HCT116 (cell line): ENCODE measurements at regions not wholly inside any gene's neighbourhood (a gene's known extent, or its start where the extent isn't known, plus 50 kb on each side); places are given as distances from the start of the nearest gene placed in this dataset.

Source experiments
- ATAC-seq: fragments of 200-7000 bp; cut with Tn5 transposase; 2 replicates; pipeline ENCODE4 v1.9.1; 2020; ENCODE audit warnings: mild to moderate bottlenecking, moderate library complexity
- BruUV-seq: library from RNA; stranded (reverse); fragments of 400-500 nt; replicated peaks from 2 replicates; lab custom pipeline; 2021; lab: Mats Ljungman, UMichigan
- CTCF ChIA-PET: fragments of 300-600 bp; sonication (Branson Sonifier 250); formaldehyde crosslinking; loops from one replicate; lab custom pipeline; 2021; ENCODE audit warnings: antibody characterized with exemption; lab: Charles Lee
- POLR2A ChIA-PET: fragments of 300-600, 350-600 bp; sonication (Branson Sonifier 250); formaldehyde crosslinking; loops from one replicate; lab custom pipeline; 2021; ENCODE audit warnings: antibody characterized with exemption; lab: Charles Lee
- RAD21 ChIA-PET, 2 experiments: fragments of 300-600 bp; sonication (Branson Sonifier 250); formaldehyde crosslinking; loops; one replicate each; lab custom pipeline; 2023; ENCODE audit warnings: low total read pairs in 2 of 2; ENCODE audit not compliant: uncharacterized antibody in 2 of 2, unreplicated experiment in 2 of 2, low non-redundant PET in 1 of 2; lab: Charles Lee
- DNase-seq: peaks from one replicate; pipeline ENCODE4 v3.0.0-alpha.2; 2010; ENCODE audit warnings: low read depth, low spot score
- H2AFZ ChIP-seq: fragments of 200-600 bp; shearing (Covaris generic), sonication (generic); 2 replicates; pipeline ENCODE4 v1.6.1; 2017; ENCODE audit warnings: low read depth, mixed run types, mixed read lengths, antibody characterized with exemption, low read length; ENCODE audit not compliant: poor library complexity, severe bottlenecking
- H3K27ac ChIP-seq: 2 replicates; pipeline ENCODE4 v1.5.1; 2012; ENCODE audit warnings: low read depth, low read length
- H3K27me3 ChIP-seq: fragments of 200-600 bp; sonication (generic); 2 replicates; pipeline ENCODE4 v1.6.1; 2016; ENCODE audit warnings: mixed run types, low read length, mixed read lengths; ENCODE audit not compliant: insufficient read depth
- H3K36me3 ChIP-seq, 2 experiments: fragments of 200-500 bp in 1 of 2; fragments of 200-600 bp in 1 of 2; sonication (Bioruptor generic) in 1 of 2; sonication (generic) in 1 of 2; 2 replicates each; pipeline versions ENCODE4 v1.5.1 to v1.6.1; 2014 to 2016; ENCODE audit warnings: low read length in 2 of 2, inconsistent platforms in 1 of 2, mixed read lengths in 1 of 2, mixed run types in 1 of 2; ENCODE audit not compliant: insufficient read depth in 2 of 2, control insufficient read depth in 1 of 2
- H3K4me1 ChIP-seq, 2 experiments: fragments of 200-600 bp in 1 of 2; sonication (generic) in 1 of 2; 2 replicates each; pipeline versions ENCODE4 v1.5.1 to v1.6.1; 2012 to 2017; ENCODE audit warnings: low read length in 2 of 2, inconsistent platforms in 1 of 2, mild to moderate bottlenecking in 1 of 2, mixed read lengths in 1 of 2, mixed run types in 1 of 2, moderate library complexity in 1 of 2; ENCODE audit not compliant: insufficient read depth in 2 of 2, control insufficient read depth in 1 of 2
- H3K4me2 ChIP-seq: fragments of 200-600 bp; sonication (generic); 2 replicates; pipeline ENCODE4 v1.6.1; 2017; ENCODE audit warnings: mixed run types, low read length, mixed read lengths
- H3K4me3 ChIP-seq, 2 experiments: fragments of 200-600 bp in 1 of 2; sonication (generic) in 1 of 2; replicated peaks in 1 of 2; 2 replicates each; pipeline ENCODE4 v1.5.1; 2011 to 2016; ENCODE audit warnings: low read length in 2 of 2, control low read depth in 1 of 2, low read depth in 1 of 2, mild to moderate bottlenecking in 1 of 2, mixed read lengths in 1 of 2, mixed run types in 1 of 2
- H3K79me2 ChIP-seq: fragments of 200-600 bp; sonication (generic); 2 replicates; pipeline ENCODE4 v1.6.1; 2017; ENCODE audit warnings: mild to moderate bottlenecking, mixed run types, low read length, moderate library complexity, mixed read lengths; ENCODE audit not compliant: insufficient read depth
- H3K9ac ChIP-seq: fragments of 200-600 bp; sonication (generic); 2 replicates; pipeline ENCODE4 v1.6.1; 2016; ENCODE audit warnings: low read length, mixed read lengths
- H3K9me2 ChIP-seq: fragments of 200-600 bp; sonication (generic), shearing (Covaris generic); 2 replicates; pipeline ENCODE4 v1.6.1; 2017; ENCODE audit warnings: mixed run types, mild to moderate bottlenecking, moderate library complexity; ENCODE audit not compliant: insufficient read depth
- H3K9me3 ChIP-seq, 2 experiments: fragments of 200-500 bp in 1 of 2; fragments of 200-600 bp in 1 of 2; sonication (Bioruptor generic) in 1 of 2; sonication (generic) in 1 of 2; 2 replicates each; pipeline ENCODE4 v1.6.1; 2014 to 2017; ENCODE audit warnings: low read length in 2 of 2, mixed read lengths in 2 of 2, inconsistent platforms in 1 of 2, low read depth in 1 of 2, mild to moderate bottlenecking in 1 of 2, mixed run types in 1 of 2, moderate library complexity in 1 of 2; ENCODE audit not compliant: control insufficient read depth in 1 of 2, insufficient read depth in 1 of 2
- H4K20me1 ChIP-seq: fragments of 200-600 bp; sonication (generic), shearing (Covaris generic); 2 replicates; pipeline ENCODE4 v1.6.1; 2017; ENCODE audit warnings: mixed run types, mild to moderate bottlenecking, moderate library complexity; ENCODE audit not compliant: insufficient read depth
- ATF3 ChIP-seq: IDR thresholded peaks from 2 replicates; pipeline ENCODE4 v1.6.1; 2012
- CEBPB ChIP-seq: IDR thresholded peaks from 2 replicates; pipeline ENCODE4 v1.6.1; 2012; ENCODE audit warnings: low read depth
- POLR2A ChIP-seq: IDR thresholded peaks from 2 replicates; pipeline ENCODE4 v1.7.0; 2011; ENCODE audit warnings: borderline replicate concordance; ENCODE audit not compliant: insufficient read depth, insufficient read length; ENCODE audit errors: extremely low read depth
- RAD21 ChIP-seq: IDR thresholded peaks from 2 replicates; pipeline ENCODE4 v1.6.1; 2012; ENCODE audit warnings: low read depth, mild to moderate bottlenecking
- REST ChIP-seq: IDR thresholded peaks from 2 replicates; pipeline ENCODE4 v1.6.1; 2012; ENCODE audit warnings: low read depth
- ZBTB33 ChIP-seq: IDR thresholded peaks from 2 replicates; pipeline ENCODE4 v1.6.1; 2011; ENCODE audit warnings: mild to moderate bottlenecking, low read length, moderate library complexity; ENCODE audit not compliant: insufficient replicate concordance; ENCODE audit errors: extremely low read depth
- ZFX ChIP-seq: fragments of 450-650 bp; IDR thresholded peaks from 2 replicates; pipeline ENCODE4 v1.6.1; 2017
- intact Hi-C: fragments of 100-400 bp; cut with micrococcal nuclease; formaldehyde crosslinking; loops from 2 replicates; pipeline ENCODE4 v1.10.0; 2022

- no peak overlapping the region for H3K4me3 ChIP-seq
- intact Hi-C loops: no loop called here
Measured at GRCh38 chr5:56328753-56329560, 95.8 kb upstream of the ANKRD55 start.

More at GRCh38 chr5:56328753-56329560, 95.8 kb upstream of the ANKRD55 start:
- BruUV-seq: no TSS peak
- no peak overlapping the region for H3K27ac ChIP-seq
- H3K27me3 ChIP-seq: no peaks in the 10 kb centered on the region
- TF ChIP-seq REST (no peak), RAD21 (no peak), ZBTB33 (no peak), POLR2A (no peak), ZFX (no peak), CEBPB (no peak), ATF3 (no peak)
- TF ChIP-seq, all 23 proteins: peak for 0
- CTCF ChIA-PET: no interaction called here
- Histone ChIP-seq H3K9me3 (no peaks in the 10 kb centered on the region), H2AFZ (no peak overlapping the region), H3K4me1 (peaks cover 0 to 10% of the 10 kb centered on the region in 2 experiments; a peak in 2 of 4 replicates), H3K9me2 (no peaks in the 10 kb centered on the region), H3K9ac (no peak overlapping the region), H3K79me2 (no peaks in the 10 kb centered on the region), H3K36me3 (no peaks in the 10 kb centered on the region), H4K20me1 (no peaks in the 10 kb centered on the region), H3K4me2 (peak overlapping the region; percentile 1; the same call in 1 of the 2 replicates)
- RAD21 ChIA-PET: no interaction called here
- ATAC-seq (0 out of 2 replicates have a peak, but pooled peaks have one; percentile 20), DNase-seq (no peak)
- POLR2A ChIA-PET: no interaction called here
